C1 segment of cervical spinal cord (tissue), 14 donors: ENCODE measurements at regions not wholly inside any gene's neighbourhood (a gene's known extent, or its start where the extent isn't known, plus 50 kb on each side); places are given as distances from the start of the nearest gene placed in this dataset.
"Not testable (repeated sequence)": the region's sequence is repeated elsewhere in the genome, so short reads cannot be mapped to it uniquely, and the experiment has no call there.

Source experiments
- DNase-seq, 14 donors: peaks; one replicate each; lab custom pipeline; 2025; lab: John Stamatoyannopoulos, UW

DNA sequence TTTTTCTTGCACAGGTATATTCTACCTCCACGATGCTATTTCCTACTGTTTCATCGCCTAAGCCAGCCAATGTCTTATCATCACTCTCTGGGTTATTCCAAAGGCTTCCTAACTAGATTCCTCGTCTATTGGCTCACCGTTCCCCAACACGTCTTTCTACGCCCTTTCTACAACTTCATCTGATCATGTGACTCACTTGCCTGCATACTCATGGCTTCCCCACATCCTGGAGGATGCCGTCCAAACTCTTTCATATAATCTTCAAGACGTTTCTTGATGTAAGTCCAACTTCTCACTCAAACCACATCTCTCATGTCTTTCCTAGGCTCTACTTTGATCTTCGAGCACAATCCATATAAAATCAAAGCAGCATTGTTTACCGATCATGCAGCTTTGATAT, 322.0 kb upstream of the PPARGC1A start:
- DNase-seq = no peak

DNA sequence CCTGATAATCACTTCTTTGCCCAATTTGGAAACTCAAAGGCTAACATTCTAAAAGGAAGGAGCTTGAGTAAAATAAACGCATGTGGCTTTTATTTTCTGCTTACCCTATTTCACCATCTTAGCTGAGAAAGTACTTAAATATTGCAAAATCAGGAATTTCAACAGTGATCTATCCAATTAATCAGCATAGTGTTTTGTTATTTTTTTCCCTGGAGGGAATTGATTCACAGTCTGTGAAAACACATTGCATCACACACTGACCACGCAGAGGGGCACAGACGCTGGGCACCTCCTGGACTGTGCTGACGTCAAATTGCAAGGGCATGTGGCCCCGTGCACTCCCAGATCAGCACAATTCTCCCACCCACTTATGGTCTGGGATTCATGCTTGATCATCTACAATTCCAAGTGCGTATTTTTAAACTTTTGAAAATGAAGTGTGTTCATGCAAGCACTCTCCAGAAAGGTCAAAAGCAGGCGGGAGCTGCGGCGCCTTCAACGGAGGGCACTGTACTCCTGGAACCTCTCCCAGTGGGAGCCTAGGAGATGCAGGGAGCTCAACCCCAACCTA, 320.6 kb upstream of the PPARGC1A start:
- DNase-seq = no peak

DNA sequence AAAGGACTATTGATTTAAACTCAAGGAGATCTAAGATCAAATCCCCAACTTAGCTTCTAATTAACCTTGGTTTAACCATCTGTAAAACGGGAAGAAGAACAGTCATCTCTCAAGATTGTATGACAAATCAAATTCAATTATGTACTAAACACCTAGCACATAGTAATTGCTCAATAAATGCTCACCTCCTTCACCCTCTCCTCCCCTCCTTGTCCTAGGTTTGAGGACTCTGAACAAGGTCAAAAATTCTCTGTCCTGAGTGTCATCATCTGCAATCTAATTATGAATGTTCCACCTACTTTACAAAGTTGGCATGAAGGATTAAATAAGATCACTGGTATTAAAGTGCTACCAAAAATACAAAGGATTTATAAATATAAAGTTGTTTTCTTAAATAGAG, 320.1 kb upstream of the PPARGC1A start:
- no peak for DNase-seq

DNA sequence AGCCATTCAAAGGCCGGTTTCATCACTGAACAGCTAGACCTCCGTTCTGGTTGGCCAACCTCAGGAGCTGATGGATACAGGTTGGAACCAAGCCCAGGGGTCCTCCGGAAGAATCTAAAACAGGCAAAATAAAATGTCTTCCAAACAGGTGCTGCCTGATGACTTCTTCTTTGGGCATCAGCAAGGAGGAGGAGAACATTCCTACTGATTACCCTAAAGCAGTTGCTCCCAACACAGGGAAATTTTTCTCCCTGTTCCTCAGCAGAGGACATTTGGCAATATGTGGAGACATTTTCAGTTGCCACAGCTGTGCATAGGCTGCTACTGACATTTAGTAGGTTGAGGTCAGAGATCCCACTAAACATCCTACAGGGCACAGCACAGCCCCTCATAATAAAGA, 319.3 kb upstream of the PPARGC1A start:
- DNase-seq = no peak

DNA sequence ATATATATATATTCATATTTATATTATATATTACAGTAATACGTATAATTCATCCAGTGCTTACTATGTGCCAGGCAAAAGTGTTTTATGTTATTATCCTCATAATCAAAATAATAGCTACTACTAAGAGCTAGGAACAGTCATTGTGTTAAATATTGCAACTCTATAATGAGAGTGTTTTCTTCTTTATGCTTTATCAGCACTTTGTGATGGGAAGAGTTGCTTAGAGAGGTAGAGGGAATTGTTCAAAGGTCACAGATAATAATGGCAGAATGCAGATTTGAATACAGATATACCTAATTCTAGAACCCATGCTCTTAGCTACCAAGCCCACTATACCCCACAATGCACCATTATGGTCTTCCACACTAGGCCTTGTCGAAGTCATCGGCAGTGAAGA, 318.8 kb upstream of the PPARGC1A start:
- DNase-seq = no peak

DNA sequence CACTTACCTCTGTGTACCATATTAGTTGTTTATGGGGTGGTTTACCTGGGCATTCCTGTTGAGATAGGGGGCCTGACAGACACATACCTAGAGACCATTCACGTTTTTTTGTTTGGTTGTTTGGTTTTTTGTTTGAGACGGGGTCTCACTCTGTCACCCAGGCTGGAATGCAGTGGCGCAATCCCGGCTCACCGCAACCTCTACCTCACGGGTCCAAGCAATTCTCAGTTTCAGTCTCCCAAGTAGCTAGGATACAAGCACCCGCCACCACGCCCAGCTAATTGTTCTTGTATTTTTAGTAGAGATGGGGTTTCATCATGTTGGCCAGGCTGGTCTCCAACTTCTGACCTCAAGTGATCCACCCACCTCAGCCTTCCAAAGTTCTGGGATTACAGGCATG, 314.9 kb upstream of the PPARGC1A start:
- DNase-seq = not testable (repeated sequence)

DNA sequence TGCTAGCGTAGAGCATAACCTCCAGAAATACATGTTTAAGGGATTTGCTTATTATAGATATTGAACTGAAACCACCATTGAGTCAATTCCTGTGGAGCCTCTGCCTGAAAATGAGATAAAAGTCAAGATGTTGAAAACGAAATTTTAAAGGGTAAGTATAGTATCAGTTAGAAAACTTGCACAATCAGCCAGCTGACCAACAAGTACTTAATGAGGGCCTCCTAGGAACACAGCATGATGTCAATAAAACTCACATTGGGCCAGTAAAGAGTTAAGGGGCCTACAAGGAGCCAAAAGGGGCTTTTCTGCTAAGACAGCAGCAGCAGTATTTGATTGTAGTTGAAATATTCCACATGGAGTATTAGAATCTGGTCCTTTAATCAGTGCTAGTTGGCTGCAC, 314.1 kb upstream of the PPARGC1A start:
- DNase-seq = no peak

DNA sequence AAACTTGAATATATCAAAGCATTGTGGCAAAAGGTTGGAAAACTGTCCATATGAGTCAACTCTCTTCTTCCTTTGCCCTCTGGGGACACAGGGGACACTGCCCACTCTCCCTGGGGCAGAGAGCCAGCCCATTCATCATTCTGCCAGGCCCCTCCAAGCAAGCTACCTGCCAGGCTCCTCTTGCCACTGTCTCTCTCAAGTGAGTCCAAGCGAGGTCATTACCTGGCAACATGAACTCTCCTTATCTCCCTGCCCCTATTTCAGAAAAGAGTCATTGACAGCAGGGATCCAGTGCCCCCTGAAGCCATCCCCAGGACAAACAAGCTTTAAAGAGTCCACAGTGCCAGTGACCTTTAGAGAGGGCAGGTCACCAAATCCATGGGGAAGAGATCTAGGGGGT, 312.7 kb upstream of the PPARGC1A start:
- no peak for DNase-seq

DNA sequence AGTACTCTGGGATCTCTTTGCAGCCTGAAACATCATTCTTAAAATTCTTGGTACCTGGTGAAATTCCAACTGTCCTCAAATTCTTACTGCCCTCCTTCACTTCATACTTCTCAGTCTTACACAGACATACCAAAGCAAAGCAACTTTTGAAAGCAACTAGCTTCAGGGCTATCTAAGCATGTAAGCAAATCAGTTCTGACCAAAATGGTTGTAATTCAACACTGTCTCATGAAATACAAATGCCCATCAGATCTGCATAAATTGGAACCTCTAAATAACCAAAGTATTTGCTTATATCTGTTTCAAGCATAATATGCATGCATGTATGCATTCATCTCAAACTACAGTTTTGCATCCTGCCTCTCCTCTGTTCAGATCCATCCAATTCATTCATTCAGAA, 308.1 kb upstream of the PPARGC1A start:
- no peak for DNase-seq

DNA sequence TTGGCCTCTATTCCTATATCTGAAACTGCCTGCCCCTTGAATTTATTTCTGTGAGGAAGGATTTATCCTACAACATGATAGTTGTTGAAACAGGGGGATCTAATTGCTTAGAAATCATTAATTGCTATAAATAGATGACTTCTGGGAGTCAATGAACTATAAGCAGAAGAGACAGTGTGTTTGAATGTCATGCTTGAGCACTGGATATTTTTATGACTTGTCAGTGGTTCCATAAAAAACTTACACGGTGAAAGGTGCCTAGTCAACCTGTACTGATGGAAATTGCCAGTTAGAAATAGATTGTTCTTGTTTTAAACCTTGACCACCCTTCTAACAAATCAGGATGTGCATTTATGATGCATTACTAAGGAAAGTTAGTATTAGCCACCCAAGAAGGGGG, 306.9 kb upstream of the PPARGC1A start:
- no peak for DNase-seq

DNA sequence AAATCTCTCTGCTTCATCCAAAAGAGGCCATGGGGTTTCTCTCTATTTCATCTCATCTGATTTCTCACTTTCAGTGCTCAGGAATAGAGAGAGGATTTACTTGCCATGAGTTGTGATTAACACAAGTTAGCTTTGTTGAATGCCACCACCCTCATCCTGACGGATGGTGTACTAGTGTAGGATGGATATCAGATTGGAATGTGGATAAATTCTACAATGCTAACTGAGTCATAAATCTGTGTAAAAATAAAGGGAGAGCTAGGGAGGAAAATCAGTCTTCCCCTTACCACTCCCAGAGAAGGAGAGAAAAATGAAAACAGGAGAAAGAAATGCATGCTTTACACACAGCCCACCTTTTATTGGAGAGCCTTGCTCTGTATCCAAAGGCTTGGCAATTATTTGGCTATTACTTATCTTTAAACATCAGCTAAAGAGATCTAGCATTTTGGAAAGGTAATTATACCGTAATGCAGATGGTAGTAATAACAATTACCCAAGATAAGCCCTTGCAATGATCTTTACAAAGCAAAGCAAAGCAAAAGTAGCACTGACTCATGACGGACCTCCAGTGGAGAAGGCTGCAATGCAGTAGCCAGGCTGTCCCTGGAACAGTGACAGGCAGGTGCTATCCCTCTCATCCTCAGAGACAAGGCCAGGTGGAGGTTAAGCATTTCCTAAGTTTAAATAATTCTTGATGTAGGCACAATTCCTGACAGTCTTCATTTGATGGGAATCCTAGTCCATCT, 306.3 kb upstream of the PPARGC1A start:
- DNase-seq = peak in 1 of 14 donors; percentile 19

DNA sequence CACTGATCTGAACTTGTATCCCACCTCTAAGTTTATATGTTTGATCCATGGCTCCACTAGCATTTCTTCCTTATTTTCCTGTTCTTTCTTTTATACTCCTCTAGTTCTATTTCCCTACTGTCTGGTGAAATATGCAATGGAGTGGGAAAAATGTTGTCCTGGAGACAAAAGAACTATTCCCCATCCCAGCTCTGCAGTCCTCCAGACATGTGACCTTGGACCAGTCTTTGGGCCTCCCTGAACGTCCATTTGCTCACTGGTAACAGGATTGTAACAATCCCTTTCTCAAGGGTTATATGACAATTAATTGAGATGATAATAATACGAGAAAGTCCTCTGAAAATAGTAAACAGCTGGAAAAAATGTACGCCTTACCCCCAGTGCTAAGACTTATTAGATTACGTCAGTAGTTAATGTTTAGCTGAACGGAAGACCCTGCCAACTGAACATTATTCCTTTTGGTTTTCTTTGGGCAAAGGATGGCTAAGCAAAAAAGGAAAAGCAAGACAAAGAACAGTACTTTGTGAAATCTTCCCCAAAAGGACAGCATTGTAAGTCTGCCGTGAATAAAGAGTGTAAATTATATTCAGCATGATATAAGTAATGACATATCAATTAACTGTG, 302.3 kb upstream of the PPARGC1A start:
- DNase-seq = no peak

DNA sequence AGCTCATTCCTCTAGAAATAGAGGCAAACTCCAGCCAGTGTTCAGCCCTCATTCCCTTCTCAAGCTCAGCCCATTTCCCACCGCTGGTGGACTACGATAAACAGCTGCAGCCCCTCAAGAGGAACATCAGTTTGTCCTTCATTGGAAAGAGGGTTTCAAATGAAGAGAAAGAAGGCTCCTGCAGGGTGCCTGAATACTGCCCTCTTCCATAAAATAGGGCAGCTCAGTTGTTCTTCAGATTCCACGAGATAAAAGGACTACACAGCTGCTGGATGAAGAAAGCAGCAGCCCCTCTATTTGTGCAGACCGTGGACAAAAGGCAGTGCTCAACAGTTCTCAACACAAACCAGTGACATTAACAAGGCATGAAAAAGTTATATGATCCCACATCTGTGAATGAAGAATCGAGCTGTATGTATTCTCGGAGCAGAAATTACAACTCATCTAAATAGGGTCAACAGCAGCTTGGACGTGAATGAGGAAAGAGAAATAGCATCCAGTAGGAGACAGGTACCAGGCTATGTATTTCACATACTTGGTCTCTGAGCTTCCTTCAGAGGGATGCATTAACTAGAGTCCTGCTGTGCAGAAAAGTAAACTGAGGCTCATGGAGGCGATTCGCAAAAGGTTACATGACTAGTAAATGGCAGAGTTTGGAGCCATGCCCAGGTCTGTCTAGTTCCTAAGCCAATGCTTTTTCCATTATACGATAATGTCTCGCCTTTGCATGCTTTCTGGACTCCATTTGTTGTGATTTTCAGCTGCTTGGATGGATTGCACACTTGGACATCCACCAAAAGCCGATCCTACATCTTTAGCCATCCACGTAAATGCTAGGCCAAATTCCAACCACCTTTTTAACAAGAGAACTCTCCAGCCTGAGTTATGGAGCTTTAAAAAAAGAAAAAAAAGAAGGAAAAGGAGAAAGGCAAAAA, 301.2 kb upstream of the PPARGC1A start:
- DNase-seq = no peak

DNA sequence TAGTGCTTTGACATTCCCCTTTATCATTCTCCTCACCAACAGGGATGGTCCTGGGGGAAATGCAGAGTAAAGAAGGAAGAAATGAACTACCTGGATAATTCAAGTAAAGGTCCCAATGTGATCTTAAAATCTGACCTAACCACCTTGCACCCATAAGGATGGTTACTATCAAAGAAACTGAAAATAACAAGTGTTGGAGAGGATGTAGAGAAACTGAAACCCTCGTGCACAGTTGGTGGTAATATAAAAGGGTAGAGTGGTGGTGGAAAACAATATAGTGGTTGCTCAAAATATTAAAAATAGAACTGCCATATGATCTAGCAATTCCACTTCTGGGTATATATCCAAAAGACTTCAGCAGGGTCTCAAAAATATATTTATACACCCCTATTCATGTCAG, 298.6 kb upstream of the PPARGC1A start:
- DNase-seq = no peak

DNA sequence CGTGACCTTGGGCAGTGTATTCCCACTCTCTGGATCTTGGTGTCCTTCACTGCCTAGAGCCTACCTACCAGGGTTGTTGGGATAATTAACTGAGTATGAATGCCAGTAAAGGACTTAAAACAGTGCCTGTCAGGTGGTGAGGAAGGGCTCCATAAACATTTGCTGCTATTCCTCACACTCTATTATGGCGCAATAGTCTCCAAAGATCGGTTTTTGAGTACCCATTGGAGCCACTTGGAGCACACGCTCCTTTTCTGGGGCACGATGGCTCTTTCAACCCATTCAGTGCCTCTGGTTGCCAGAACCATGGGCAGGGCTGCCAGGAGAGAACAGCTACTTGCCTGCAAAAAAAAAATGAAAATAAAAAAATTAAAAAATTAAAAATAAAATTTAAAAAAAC, 296.6 kb upstream of the PPARGC1A start:
- DNase-seq = no peak

DNA sequence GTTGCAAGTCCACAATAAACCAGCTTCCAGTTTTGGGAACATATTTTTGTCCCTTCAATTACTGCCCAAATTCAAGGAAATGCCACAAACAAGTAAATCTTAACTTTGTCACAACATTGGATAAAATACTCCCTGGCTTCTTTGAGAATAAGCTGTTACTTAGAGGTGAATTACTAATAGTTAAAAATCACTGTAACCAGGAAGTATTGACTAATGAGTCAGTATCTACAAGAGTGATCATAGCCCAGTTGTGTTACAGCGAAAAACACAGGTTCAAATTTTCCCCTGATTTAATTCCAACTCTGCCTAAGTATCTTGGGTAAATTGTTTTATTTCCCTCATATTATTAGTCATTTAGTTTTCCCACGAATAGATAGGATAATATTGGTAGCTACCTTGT, 291.2 kb upstream of the PPARGC1A start:
- DNase-seq = no peak

DNA sequence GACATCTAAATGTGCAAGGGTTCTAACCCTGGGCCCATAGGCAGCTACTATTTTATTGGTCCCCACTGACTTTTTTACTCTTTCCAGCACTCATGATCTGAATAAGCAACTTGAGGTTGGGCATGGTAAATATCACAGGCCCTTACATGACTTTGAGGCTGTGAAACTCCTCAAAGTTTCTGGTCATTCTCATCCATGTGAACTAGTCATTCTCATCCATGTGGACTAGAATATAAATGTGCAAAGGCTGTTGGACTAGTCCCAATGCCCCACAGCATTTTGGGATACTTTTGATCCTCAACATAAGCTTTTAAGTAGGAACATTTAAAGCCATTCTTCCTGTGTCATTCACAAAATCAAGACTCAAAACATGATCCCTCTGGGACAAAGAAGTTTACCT, 290.7 kb upstream of the PPARGC1A start:
- DNase-seq = no peak

DNA sequence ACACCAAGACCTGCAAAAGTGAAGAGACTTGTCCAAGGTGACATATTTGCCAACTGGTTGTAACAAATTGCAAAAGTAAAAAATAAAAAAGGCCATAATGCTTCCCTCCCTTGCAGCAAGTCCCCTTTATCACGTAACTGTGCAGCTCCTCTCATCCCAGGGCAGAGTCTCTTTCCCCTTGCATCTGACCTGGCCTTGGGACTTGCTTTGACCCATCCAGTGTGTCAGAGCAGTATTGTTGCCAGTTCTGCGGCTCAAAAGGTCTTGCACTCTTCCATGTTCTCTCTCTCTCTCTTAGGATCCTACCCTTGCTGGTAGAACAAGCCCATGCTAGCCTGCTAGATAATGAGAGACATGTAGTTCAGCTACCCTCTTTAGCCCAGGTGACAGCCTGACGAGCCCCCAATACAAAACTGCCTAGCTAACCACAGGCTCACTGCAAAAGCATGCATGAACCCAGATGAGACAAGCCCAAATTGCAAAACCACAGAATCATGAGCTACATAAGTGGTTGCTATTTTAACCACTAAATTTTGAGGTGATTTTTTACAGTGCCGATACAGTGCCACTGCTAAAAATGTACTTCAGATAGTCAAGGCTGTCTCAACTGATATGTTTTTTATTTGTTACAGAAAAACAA, 289.5 kb upstream of the PPARGC1A start:
- DNase-seq = no peak

DNA sequence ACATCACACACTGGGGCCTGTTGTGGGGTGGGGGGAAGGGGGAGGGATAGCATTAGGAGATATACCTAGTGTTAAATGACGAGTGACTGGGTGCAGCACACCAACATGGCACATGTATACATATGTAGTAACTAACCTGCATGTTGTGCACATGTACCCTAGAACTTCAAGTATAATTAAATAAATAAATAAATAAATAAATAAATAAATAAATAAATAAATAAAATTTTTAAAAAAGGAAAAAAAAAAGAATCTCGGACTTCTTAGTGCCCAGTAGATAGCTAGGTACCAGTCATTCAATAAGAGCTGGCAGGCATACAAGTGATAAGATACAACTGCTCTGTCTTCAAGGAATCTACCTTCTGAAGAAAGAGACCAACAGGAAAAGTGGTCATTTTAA, 287.6 kb upstream of the PPARGC1A start:
- DNase-seq = not testable (repeated sequence)

DNA sequence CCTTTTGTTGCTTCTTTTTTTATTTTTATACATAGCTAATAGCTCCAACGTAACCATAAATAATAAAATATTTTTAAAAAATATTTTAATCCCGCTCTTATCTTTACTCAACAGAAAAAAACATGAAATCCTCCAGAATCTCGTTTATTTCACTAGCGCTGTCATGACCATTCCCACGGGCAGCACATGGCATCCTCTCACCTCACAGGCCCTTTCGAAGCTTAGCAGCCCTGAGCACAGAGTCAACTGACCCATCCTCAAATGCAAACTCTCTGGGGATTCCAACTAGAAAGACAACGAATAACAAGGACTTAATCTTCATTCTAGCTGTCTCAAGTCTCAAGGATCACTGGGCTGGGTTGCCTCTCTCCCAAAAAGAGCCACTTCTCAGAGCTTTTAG, 285.9 kb upstream of the PPARGC1A start:
- no peak for DNase-seq

DNA sequence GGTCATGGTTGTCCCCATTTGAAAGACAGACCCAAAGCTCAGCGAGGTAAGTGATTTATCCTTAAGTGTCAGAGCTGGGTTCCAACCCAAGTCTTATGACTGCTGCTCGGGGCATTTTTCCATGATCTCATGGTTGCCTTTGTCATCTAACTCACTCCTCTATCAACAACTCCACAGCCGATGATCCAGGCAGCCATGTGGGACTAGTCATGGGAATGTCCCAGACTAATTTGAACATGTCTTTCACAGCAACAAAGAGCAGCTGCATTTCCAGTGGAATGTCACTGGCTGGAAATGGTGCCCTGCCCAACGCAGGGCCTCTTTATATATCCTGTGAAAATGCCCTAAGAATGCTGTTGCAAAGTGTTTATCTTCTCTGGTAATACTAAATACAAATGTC, 284.8 kb upstream of the PPARGC1A start:
- no peak for DNase-seq

DNA sequence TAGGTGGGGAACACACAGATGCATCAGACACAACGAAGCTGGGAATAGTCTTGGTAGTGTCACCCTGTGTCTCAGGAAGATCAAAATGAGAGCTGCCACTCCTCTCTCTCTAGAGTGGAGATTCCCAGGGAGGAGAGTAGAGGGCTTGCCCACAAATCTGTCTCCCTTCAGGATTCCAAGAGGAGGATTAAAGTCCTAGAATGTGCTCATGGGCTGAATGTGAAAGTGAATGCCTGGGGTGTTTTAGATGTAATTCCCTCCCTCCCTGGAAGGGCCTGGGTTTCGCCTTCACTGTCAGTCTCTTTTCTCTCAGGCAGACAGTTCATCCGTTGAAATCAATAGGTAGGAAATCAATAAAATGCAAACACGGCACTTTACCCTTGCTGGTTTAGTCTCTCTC, 282.6 kb upstream of the PPARGC1A start:
- no peak for DNase-seq
